Stomach (tissue), 8 donors: ENCODE measurements at regions not wholly inside any gene's neighbourhood (a gene's known extent, or its start where the extent isn't known, plus 50 kb on each side); places are given as distances from the start of the nearest gene placed in this dataset.

Source experiments
- DNase-seq, 2 donors: peaks; one replicate each; pipeline versions ENCODE4 v3.0.0 to v3.0.0-alpha.2; 2013 to 2019
- H3K27ac ChIP-seq, 5 donors: fragments of 200-600 bp in 4 of 5; sonication (generic) in 4 of 5; one replicate each; pipeline ENCODE4 v1.5.1; 2013 to 2019; ENCODE audit warnings: mild to moderate bottlenecking in 1 of 5, moderate library complexity in 1 of 5
- H3K27me3 ChIP-seq, 3 donors: fragments of 200-600 bp; sonication (generic); one replicate each; pipeline ENCODE4 v1.5.1; 2017 to 2019; ENCODE audit warnings: mixed run types in 1 of 3
- H3K36me3 ChIP-seq, 4 donors: fragments of 200-600 bp; sonication (generic); 1 replicate in 3 of 4; 2 replicates in 1 of 4; pipeline ENCODE4 v1.5.1; 2016 to 2019
- H3K4me1 ChIP-seq, 4 donors: fragments of 200-600 bp; sonication (generic); one replicate each; pipeline ENCODE4 v1.5.1; 2016 to 2019
- H3K4me3 ChIP-seq, 4 donors: fragments of 200-600 bp; sonication (generic) in 3 of 4; one replicate each; pipeline ENCODE4 v1.5.1; 2016 to 2019; ENCODE audit warnings: mild to moderate bottlenecking in 1 of 4
- H3K9me3 ChIP-seq, 4 donors: fragments of 200-600 bp; sonication (generic); one replicate each; pipeline ENCODE4 v1.5.1; 2016 to 2019
- CTCF ChIP-seq, 7 experiments: fragments of 450-650 bp in 4 of 7; fragments of 200-600 bp in 3 of 7; sonication (generic) in 3 of 7; IDR thresholded peaks; one replicate each; pipeline ENCODE4 v1.5.1; 2016 to 2019; ENCODE audit warnings: antibody characterized with exemption in 7 of 7, control low read depth in 2 of 7, mild to moderate bottlenecking in 1 of 7
- EP300 ChIP-seq: sonication (generic); formaldehyde crosslinking; IDR thresholded peaks from one replicate; pipeline ENCODE4 v1.6.1; 2017; ENCODE audit warnings: antibody characterized with exemption
- POLR2A ChIP-seq, 4 donors: fragments of 450-650 bp; IDR thresholded peaks; one replicate each; pipeline ENCODE4 v1.6.1; 2016; ENCODE audit warnings: antibody characterized with exemption in 4 of 4, control low read depth in 2 of 4, mild to moderate bottlenecking in 1 of 4, moderate library complexity in 1 of 4
- POLR2AphosphoS5 ChIP-seq, 3 donors: sonication (generic); formaldehyde crosslinking; IDR thresholded peaks; one replicate each; pipeline ENCODE4 v1.6.1; 2016; ENCODE audit warnings: antibody characterized with exemption in 3 of 3
- WGBS, 5 donors: extraction: QIAGEN DNeasy Blood & Tissue Kit in 3 of 5; methylation state at CpG; one replicate each; pipeline versions ENCODE4 v1.1.5 to v1.1.7; 2013 to 2018; 5-methylcytosine and 5-hydroxymethylcytosine counted together
- intact Hi-C: fragments of 100-400 bp; cut with DNase I; formaldehyde crosslinking; loops from one replicate; pipeline ENCODE4 v1.15.1; 2023; ENCODE audit warnings: low total_unique reads
- donor health status: healthy with polysubstance abuse.
- donor health status: Bipolar disorder and iron deficiency.
- donor health status: healthy.

GRCh38 chr1:223445402-223445801, 52.2 kb downstream of the CCDC185 start:
- WGBS, 5 donors = 70 to 92% (median 78%) methylated on average over 2 of the region's 2 CpGs
- Histone ChIP-seq H3K36me3 (no peaks in the 10 kb centered on the region), H3K9me3 (peaks cover 0 to 23% (median 11%) of the 10 kb centered on the region in 4 donors), H3K4me1 (no peaks in the 10 kb centered on the region), H3K27ac (no peak overlapping the region), H3K4me3 (no peak overlapping the region), H3K27me3 (no peaks in the 10 kb centered on the region)
- DNase-seq = no peak
- intact Hi-C loops = no loop called here
- TF ChIP-seq POLR2A (IDR thresholded peaks at IDR 0.05) (no peak), POLR2AphosphoS5 (IDR thresholded peaks at IDR 0.05) (no peak), CTCF (IDR thresholded peaks at IDR 0.05) (no peak), EP300 (no peak)

- no peaks in the 10 kb centered on the region for H3K27me3 ChIP-seq
- no peak overlapping the region for H3K27ac ChIP-seq
- intact Hi-C loops = no loop called here
- no peaks in the 10 kb centered on the region for H3K36me3 ChIP-seq
- no peak overlapping the region for H3K4me3 ChIP-seq
- H3K9me3 ChIP-seq = no peaks in the 10 kb centered on the region
- H3K4me1 ChIP-seq = no peaks in the 10 kb centered on the region
- no peak for DNase-seq
- no peak for TF ChIP-seq POLR2AphosphoS5 (IDR thresholded peaks at IDR 0.05)
- no peak for TF ChIP-seq EP300
- no peak for TF ChIP-seq CTCF (IDR thresholded peaks at IDR 0.05)
- TF ChIP-seq POLR2A (IDR thresholded peaks at IDR 0.05) = no peak
- WGBS, 5 donors = 90 to 94% (median 91%) methylated on average over 4 of the region's 4 CpGs
Measured at GRCh38 chr1:223453902-223454301, 60.7 kb downstream of the CCDC185 start.

- Histone ChIP-seq H3K9me3 (no peaks in the 10 kb centered on the region), H3K27me3 (no peaks in the 10 kb centered on the region), H3K36me3 (no peaks in the 10 kb centered on the region), H3K27ac (no peak overlapping the region), H3K4me3 (no peak overlapping the region), H3K4me1 (no peaks in the 10 kb centered on the region)
- WGBS, 5 donors = 58 to 88% (median 73%) methylated on average over 1 to 2 of the region's 2 CpGs
- TF ChIP-seq POLR2AphosphoS5 (IDR thresholded peaks at IDR 0.05) (no peak), POLR2A (IDR thresholded peaks at IDR 0.05) (no peak), CTCF (IDR thresholded peaks at IDR 0.05) (no peak), EP300 (no peak)
- no peak for DNase-seq
- intact Hi-C loops = no loop called here
Measured at GRCh38 chr1:223454959-223455358, 61.7 kb downstream of the CCDC185 start.

- H3K4me3 ChIP-seq = no peak overlapping the region
- no peaks in the 10 kb centered on the region for H3K9me3 ChIP-seq
- TF ChIP-seq POLR2A (IDR thresholded peaks at IDR 0.05) (no peak), EP300 (no peak), POLR2AphosphoS5 (IDR thresholded peaks at IDR 0.05) (no peak), CTCF (IDR thresholded peaks at IDR 0.05) (no peak)
- H3K27me3 ChIP-seq = no peaks in the 10 kb centered on the region
- no peak overlapping the region for H3K27ac ChIP-seq
- intact Hi-C loops = no loop called here
- 60 to 95% (median 81%) methylated on average over 1 of the region's 1 CpG for WGBS, 5 donors
- no peaks in the 10 kb centered on the region for H3K36me3 ChIP-seq
- DNase-seq = no peak
- peaks cover 0 to under 1% (median 0%) of the 10 kb centered on the region in 4 donors for H3K4me1 ChIP-seq
Measured at GRCh38 chr1:223455470-223455869, 62.3 kb downstream of the CCDC185 start.
